ENCODE measurements at regions not wholly inside any gene's neighbourhood (a gene's known extent, or its start where the extent isn't known, plus 50 kb on each side); places are given as distances from the start of the nearest gene placed in this dataset.

DNA sequence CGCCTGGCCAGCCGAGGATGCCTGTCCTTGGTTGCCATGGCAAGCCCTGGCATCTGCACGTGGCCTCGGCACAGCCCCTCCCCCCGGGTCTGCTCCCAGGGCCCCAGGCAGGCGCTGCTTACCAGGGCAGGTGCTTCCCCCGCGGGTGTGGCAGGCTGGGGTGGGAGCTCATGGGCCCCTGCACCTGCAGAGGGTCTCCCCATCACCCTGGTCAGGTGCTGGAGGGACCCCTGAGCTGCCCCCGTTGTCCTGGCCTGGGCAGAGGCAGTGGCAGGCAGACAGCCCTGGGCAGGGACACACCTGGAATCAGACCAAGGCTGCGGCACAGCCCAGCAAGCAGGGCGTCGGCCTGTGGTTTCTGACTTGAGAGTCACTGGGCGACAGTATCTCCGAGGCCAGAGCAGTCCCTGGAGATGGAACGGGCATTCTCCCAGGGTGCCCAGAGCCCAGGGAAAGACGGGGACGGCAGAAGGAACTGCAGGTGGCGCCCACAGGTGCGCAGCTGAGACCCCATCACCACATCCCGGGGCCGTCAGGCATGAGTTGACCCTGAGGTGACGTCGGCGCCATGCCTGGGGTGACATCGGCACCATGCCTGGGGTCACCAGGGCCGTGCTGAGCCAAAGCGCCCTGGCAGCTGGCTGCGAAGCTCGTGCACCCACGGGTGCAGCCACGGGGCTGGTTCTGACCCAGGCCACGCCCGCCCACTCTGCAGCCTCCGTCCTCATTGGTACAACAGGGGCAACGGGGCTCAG, 56.1 kb upstream of the FBRSL1 start:
- no peak for DNase-seq (ENCODE audit: low spot score)
- TF ChIP-seq, protein P1, sequence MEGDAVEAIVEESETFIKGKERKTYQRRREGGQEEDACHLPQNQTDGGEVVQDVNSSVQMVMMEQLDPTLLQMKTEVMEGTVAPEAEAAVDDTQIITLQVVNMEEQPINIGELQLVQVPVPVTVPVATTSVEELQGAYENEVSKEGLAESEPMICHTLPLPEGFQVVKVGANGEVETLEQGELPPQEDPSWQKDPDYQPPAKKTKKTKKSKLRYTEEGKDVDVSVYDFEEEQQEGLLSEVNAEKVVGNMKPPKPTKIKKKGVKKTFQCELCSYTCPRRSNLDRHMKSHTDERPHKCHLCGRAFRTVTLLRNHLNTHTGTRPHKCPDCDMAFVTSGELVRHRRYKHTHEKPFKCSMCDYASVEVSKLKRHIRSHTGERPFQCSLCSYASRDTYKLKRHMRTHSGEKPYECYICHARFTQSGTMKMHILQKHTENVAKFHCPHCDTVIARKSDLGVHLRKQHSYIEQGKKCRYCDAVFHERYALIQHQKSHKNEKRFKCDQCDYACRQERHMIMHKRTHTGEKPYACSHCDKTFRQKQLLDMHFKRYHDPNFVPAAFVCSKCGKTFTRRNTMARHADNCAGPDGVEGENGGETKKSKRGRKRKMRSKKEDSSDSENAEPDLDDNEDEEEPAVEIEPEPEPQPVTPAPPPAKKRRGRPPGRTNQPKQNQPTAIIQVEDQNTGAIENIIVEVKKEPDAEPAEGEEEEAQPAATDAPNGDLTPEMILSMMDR (conservative IDR thresholded peaks at IDR 0.05; ENCODE audit: low read depth), result no peak
- H3K27ac ChIP-seq, result peak overlapping the region; percentile 46; the same call in 1 of the 2 replicates
- ChIA-PET POLR2A (ENCODE audit: low non-redundant PET) (no interaction called here), CTCF (interaction anchor here (1.0 kb wide), 1 partner anchor 19 kb away, joined by 6 read pairs; no protein-coding TSS in a partner anchor)

DNA sequence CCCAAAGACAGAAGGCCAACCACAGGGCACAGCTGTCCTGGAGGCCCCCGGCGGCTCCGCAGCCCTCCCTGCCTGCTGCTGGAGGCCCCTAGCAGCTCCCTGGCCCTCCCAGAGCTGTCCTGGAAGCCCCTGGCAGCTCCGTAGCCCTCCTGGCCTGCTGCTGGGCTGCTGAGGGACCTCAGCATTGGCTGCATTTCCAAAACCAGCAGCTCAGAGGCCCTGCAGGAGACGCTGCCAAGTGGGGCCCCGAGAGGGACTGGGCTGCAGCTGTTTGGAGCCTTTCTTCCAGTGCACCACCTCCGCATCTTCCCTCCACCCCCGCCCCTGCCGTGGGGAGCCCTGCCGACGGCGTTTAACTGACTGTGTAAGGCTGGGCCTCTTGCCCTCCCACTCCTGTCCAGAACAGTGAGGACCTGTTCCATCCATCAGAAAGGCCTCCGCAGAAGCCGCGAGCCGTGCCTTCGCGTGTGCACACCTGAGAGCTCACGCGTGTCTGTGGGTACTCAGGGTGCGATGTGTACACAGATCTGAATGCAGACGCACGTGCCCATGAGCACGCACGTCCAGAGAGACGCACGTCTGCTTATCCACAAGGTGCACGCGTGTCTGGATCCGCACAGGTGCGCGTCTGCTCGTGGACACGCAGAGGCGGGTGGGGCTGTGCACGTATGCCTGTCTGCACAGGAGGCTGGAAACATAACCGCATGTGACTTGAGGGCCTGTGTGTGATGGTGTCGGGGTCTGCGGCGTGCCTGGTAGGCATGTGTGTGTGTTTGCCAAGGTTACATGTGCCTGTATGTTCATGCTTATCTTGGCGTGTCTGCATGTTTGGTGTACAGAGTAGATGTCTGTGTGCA, 57.0 kb upstream of the FBRSL1 start:
- TF ChIP-seq, protein P1 (conservative IDR thresholded peaks at IDR 0.05; ENCODE audit: low read depth), result no peak
- no peak for DNase-seq (ENCODE audit: low spot score)
- ChIA-PET POLR2A (ENCODE audit: low non-redundant PET) (no interaction called here), CTCF (interaction anchor here (1.0 kb wide), 1 partner anchor 18 kb away, joined by 6 read pairs; no protein-coding TSS in a partner anchor)
- H3K27ac ChIP-seq, result peak overlapping the region; percentile 96; the same call in 1 of the 2 replicates

DNA sequence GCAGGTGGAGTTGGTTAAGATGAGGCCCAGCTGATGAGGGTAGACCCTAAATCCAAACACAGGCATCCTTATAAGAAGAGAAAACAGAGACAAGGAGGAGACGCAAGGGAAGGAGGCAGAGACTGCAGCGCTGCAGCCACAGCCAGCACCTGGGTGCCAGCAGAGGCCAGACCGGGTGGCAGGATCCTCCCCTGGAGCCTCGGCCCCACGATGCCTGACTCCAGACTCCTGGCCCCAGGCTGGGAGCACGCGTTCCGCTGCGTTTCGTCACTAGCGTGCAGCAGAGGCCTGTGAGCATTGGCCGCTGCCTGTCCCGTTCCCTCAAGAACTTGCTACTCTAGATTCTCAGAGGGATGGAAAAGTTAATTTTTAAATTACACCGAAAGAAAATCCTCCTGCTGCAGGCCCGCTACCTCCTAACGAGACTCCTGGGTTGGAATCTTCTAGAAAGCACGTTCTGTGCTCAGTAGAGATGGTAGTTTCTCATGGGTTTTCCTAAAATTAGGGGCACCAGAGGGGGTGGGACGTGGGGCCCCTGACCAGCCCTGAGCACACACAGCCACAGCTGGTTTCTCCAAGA, 57.7 kb upstream of the FBRSL1 start:
- ChIA-PET CTCF (no interaction called here), POLR2A (ENCODE audit: low non-redundant PET) (no interaction called here)
- TF ChIP-seq, protein P1 (conservative IDR thresholded peaks at IDR 0.05; ENCODE audit: low read depth), result no peak
- peak overlapping the region; percentile 96; the same call in 1 of the 2 replicates for H3K27ac ChIP-seq
- DNase-seq (ENCODE audit: low spot score), result no peak

DNA sequence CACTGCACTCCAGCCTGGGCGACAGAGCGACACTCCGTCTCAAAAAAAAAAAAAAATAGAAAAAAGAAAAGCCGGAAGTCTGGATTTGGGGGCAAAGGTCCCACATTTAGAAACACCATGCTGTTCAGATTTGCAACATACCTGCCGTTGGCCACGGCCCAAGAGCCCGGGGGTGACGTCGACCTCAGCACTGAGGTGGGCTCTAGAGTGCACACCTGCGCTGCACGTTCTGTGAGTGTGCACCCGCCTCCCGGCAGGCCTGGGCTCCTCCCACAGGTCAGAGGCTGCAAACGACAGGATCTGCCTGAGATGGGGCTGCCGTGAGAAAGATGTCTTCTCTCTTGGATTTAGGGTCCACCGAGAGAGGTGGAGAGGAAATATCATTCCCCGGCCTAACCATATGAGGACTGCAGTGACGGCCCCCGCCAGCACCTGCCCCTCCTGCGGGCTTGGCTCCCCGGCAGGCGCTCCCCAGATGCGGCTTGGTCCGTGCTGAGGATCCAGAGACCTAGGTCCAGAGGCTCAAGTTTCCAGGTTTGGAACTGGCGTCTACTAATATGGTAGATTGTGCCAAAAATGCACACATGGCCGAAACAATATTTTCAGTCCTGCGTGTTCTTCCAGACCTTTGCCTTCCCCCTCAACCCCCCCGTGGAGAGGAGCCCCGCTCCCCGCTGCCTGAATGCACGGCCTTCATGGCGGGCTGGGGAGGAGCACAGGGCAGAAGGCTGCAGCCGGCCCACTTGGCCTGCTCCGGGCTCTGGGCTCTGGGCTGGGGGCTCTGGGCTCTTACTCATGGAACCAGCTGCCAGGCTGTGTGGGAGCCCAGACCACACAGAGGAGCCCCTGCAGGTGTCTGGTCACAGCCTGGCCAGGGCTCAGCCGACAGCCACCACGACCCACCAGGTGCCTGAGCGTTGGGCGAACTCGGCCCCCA, 58.8 kb upstream of the FBRSL1 start:
- H3K27ac ChIP-seq, result peak overlapping the region; percentile 96
- POLR2A ChIA-PET (ENCODE audit: low non-redundant PET), result no interaction called here
- TF ChIP-seq, protein P1 (conservative IDR thresholded peaks at IDR 0.05; ENCODE audit: low read depth), result no peak
- CTCF ChIA-PET, result interaction anchor here (0.7 to 1.3 kb wide), 4 partner anchors 16 to 252 kb away, joined by 3 to 5 read pairs (median 4); no protein-coding TSS in a partner anchor
- DNase-seq (ENCODE audit: low spot score), result no peak

DNA sequence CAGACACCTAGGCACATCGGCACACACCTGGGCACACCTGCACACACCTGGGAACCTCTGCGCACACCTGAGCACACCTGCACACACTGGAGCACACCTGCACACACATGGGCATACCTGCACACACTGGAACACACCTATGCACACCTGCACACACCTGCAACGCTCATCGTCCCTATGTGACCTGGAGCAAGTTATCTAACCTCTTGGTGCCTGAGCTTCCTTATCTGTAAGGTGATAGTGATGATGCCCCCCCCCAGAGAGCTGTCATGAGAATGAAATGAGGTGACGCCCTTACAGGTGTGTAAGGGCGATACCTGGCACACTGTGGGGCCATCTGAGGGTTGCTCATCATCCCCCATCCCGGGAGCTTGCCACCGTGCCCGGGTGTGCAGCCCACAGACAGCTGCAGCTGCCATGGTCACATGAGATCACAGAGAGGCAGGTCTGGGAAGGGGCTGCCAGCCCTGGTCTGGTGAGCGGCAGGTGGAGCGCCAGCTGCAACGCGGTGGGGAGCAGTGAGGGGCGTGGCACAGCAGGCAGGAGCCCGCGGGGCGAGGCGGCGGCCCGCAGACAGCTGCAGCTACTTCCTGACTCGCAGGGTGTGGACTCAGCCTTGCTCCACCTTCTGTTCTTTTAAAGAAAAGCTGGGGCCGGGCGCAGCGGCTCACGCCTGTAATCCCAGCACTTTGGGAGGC, 59.9 kb upstream of the FBRSL1 start:
- POLR2A ChIA-PET (ENCODE audit: low non-redundant PET), result interaction anchor here (0.7 kb wide), 1 partner anchor 149 kb away, joined by 3 read pairs; no protein-coding TSS in a partner anchor

More for the DNA sequence above, 59.9 kb upstream of the FBRSL1 start:
- TF ChIP-seq, protein P1 (conservative IDR thresholded peaks at IDR 0.05; ENCODE audit: low read depth), result no peak
- CTCF ChIA-PET, result interaction anchor here (1.1 to 1.3 kb wide), 4 partner anchors 10 to 185 kb away, joined by 4 to 5 read pairs (median 4); no protein-coding TSS in a partner anchor
- H3K27ac ChIP-seq, result peak overlapping the region; percentile 96
- DNase-seq (ENCODE audit: low spot score), result peak; percentile 67
